AG09309 (cell line): ENCODE measurements at regions not wholly inside any gene's neighbourhood (a gene's known extent, or its start where the extent isn't known, plus 50 kb on each side); places are given as distances from the start of the nearest gene placed in this dataset.

ENCODE experiments used
- DNase-seq: peaks from one replicate; pipeline ENCODE4 v3.0.0-alpha.2; 2010; ENCODE audit warnings: low read depth
- H3K4me3 ChIP-seq: 2 replicates; pipeline ENCODE4 v1.5.1; 2011; ENCODE audit warnings: mild to moderate bottlenecking, low read depth, low read length, moderate library complexity; ENCODE audit not compliant: control insufficient read depth
- CTCF ChIP-seq: IDR thresholded peaks from 2 replicates; pipeline ENCODE4 v1.5.1; 2011; ENCODE audit warnings: mild to moderate bottlenecking, low read depth, low read length, inconsistent platforms; ENCODE audit not compliant: insufficient read depth, control insufficient read depth; ENCODE audit errors: missing control alignments

DNA sequence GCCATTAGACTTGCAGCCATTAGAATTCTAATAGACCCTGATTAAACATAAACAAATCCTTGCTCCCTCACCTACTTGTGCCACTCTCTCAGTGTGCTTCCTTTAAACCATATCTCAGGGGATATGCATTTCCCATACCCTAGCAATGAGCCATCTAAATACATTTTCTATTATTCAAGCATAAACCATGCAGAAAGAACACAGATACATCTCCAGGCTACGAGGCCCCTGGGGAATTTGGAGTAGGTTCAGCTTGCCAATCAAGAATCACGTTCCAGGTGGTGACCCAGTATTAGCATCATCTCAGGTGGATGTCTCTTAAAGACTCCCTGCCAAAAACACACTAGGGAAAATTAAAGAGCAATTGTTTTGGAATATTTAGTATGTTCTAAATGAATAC lies 93.0 kb upstream of the CCL21 start:
- TF ChIP-seq CTCF = no peak

DNA sequence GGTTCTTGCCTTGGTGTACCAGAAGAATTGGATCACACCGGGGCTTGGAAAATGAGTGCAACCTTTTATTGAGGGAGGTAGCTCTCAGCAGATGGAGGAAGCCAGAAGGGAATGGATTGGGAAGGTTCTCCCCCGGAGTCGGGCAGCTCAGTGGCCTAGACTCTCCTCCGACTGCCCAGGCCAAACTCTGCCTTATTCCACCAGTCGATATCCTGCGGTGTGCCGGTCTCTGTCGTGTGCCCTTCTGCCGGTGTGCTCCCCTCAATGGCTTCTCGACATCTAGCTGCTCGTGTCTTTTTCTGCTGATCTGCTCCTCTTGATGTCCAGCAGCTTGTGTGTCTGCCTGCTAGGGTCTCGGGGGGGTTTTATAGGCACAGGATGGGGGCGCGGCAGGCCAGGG lies 87.4 kb upstream of the CCL21 start:
- no peak overlapping the region for H3K4me3 ChIP-seq
- no peak for DNase-seq
- no peak for TF ChIP-seq CTCF

More for the DNA sequence above, 93.0 kb upstream of the CCL21 start:
- no peak overlapping the region for H3K4me3 ChIP-seq
- no peak for DNase-seq

DNA sequence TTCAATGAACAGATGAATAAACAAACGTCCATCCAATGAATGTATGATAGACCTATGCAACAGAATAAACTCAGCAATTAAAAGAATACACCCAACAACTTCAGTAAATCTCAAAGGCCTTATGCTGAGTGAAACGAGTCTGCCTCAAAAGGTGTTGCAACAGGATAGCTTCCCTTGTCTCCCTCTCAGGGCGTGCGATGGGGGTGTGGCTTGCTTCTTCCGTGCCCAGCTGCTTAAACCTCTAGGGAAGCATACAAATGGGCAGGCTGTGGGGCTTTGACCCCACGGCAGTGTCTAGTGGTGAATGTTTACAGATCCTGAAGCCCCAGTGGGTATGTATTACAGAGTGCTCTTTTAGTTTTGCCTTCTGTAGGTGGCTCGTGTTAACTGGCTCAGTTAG lies 87.0 kb upstream of the CCL21 start:
- TF ChIP-seq CTCF = no peak
- no peak overlapping the region for H3K4me3 ChIP-seq
- no peak for DNase-seq

DNA sequence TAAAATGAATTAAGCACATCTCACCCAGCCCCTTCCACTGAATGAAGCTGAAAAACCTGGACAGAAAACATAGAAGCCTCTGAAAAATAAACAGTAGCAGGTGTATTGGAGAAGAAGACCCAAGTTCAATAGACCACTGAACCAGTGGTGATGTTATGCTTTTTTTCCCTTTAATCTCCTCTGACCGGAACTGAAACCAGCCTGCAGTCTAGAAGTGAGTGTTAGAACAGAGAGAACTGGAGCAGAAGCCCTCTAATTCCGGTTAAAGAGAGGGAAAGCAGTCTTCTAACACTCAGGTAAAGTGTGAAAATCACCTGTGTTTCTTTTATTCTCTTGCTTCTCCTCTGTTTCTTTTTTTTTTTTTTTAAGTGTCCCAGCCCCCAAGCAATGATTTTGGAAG lies 83.5 kb upstream of the CCL21 start:
- DNase-seq = no peak
- TF ChIP-seq CTCF = no peak
- H3K4me3 ChIP-seq = no peak overlapping the region

DNA sequence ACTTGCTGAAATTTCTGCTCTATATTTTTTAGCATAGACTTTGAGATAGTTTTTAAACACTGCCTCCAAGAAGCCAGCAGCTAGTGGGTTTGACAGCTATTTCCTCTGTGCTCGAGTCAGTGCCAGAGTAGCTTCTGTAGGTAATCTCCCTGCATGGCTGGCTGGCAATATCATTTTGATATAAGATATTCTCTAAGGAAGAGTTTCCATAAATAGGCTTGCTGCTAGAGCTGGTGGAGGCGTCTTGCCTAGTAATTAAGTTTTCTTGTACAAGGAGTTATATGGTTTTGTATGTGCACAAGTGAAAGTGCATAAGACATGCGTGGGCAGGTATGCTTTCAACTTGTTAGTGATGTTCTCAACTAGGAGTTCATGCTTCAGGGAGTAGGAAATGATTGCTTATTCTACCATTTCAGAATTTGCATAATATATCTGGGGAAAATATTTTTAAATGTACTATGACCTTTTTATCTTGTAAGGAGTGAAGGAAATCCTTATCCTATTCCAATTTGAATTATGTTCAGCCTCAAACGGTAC lies 74.1 kb upstream of the CCL21 start:
- no peak for TF ChIP-seq CTCF
- no peak overlapping the region for H3K4me3 ChIP-seq
- DNase-seq = no peak

DNA sequence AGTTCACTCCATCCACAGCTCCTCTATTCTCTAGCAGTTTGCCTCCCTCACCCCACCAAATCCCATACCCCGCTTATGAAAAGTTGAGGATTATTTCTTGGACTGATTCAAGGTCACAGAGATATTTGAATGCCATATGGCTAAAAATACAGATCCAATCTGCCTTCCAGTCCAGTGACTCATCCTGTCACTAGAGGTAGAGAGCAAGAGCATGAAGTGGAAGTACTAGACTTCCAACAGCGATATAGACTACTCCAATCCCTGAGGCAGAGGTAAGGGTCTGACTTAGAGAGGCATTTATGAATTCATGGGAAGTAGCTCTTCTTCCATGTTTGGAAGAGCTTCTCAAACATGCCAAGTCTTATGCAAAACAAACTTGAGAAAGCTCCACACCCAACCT lies 72.4 kb upstream of the CCL21 start:
- no peak for TF ChIP-seq CTCF
- no peak for DNase-seq

GRCh38 chr9:34777666-34778065 lies 67.7 kb upstream of the CCL21 start:
- DNase-seq = no peak
- TF ChIP-seq CTCF = no peak
- H3K4me3 ChIP-seq = no peak overlapping the region

More for the DNA sequence above, 72.4 kb upstream of the CCL21 start:
- no peak overlapping the region for H3K4me3 ChIP-seq
